Loucy (cell line): ENCODE measurements at regions not wholly inside any gene's neighbourhood (a gene's known extent, or its start where the extent isn't known, plus 50 kb on each side); places are given as distances from the start of the nearest gene placed in this dataset.

ENCODE experiments used
- EZH2phosphoT487 ChIP-seq: fragments of 200-600 bp; IDR thresholded peaks from 2 replicates; pipeline ENCODE4 v1.6.1; 2018; ENCODE audit warnings: antibody characterized with exemption, mild to moderate bottlenecking, moderate library complexity, borderline replicate concordance
- TF ChIP-seq, protein P1 (sequence below): fragments of 200-600 bp; sonication (generic); conservative IDR thresholded peaks from 2 replicates; pipeline ENCODE4 v1.5.1; 2014; ENCODE audit warnings: mild to moderate bottlenecking, antibody characterized with exemption, low read length

DNA sequence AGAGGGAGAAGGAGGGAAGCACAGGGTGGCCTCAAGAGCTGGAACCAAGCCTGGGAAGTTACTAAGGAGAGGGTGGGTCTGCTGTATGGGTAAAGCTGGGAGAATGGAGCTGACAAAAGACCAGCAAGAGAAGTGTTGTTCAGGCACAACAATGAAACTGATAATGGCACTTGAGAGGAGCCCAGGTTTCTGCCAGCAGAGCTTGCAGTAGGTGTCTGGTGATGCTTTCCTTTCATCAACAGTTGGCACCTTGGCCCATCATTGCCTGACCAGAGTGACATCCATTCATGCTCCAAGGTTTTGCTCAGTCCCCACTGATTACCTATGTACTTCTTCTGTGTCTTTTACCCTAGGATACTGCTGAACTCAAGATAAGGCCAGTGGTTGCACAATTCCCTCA, 92.9 kb upstream of the CXCR4 start:
- TF ChIP-seq, protein P1, sequence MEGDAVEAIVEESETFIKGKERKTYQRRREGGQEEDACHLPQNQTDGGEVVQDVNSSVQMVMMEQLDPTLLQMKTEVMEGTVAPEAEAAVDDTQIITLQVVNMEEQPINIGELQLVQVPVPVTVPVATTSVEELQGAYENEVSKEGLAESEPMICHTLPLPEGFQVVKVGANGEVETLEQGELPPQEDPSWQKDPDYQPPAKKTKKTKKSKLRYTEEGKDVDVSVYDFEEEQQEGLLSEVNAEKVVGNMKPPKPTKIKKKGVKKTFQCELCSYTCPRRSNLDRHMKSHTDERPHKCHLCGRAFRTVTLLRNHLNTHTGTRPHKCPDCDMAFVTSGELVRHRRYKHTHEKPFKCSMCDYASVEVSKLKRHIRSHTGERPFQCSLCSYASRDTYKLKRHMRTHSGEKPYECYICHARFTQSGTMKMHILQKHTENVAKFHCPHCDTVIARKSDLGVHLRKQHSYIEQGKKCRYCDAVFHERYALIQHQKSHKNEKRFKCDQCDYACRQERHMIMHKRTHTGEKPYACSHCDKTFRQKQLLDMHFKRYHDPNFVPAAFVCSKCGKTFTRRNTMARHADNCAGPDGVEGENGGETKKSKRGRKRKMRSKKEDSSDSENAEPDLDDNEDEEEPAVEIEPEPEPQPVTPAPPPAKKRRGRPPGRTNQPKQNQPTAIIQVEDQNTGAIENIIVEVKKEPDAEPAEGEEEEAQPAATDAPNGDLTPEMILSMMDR: no peak
- no peak for TF ChIP-seq EZH2phosphoT487
